ENCODE measurements at regions not wholly inside any gene's neighbourhood (a gene's known extent, or its start where the extent isn't known, plus 50 kb on each side); places are given as distances from the start of the nearest gene placed in this dataset.

GRCh38 chr18:65269375-65269774 is 481.4 kb upstream of the CDH7 start:
- no peak overlapping the region for H3K4me2 ChIP-seq (ENCODE audit: extremely low read depth, insufficient read depth, low read length)
- H3K36me3 ChIP-seq (ENCODE audit: control insufficient read depth, insufficient read depth, low read length): no peaks in the 10 kb centered on the region
- no peaks in the 10 kb centered on the region for H3K9me3 ChIP-seq (ENCODE audit: control insufficient read depth, insufficient read depth, low read depth, low read length)
- H3K4me1 ChIP-seq (ENCODE audit: control insufficient read depth, extremely low read depth, insufficient read depth, low read length): no peaks in the 10 kb centered on the region
- no peak overlapping the region for H2AFZ ChIP-seq (ENCODE audit: low read length)
- no peaks in the 10 kb centered on the region for H4K20me1 ChIP-seq (ENCODE audit: control insufficient read depth, extremely low read depth, insufficient read depth, low read length)
- H3K9ac ChIP-seq (ENCODE audit: insufficient read depth, low read length): no peak overlapping the region
- H3K27me3 ChIP-seq (ENCODE audit: control insufficient read depth, insufficient read depth, low read length): no peaks in the 10 kb centered on the region
- H3K79me2 ChIP-seq (ENCODE audit: control insufficient read depth, insufficient read depth, low read length): no peaks in the 10 kb centered on the region
- no peak for DNase-seq (ENCODE audit: low read depth in 2 of 2)
- TF ChIP-seq EZH2 (IDR thresholded peaks at IDR 0.05; ENCODE audit: low read length, missing control alignments): no peak
- TF ChIP-seq CTCF (conservative IDR thresholded peaks at IDR 0.05 in 1 of 2, IDR thresholded peaks at IDR 0.05 in 1 of 2; ENCODE audit: low read depth in 1 of 2, low read length in 2 of 2): no peak
- no peak overlapping the region for H3K4me3 ChIP-seq (replicated peaks in 1 of 4; ENCODE audit: control extremely low read depth in 1 of 4, insufficient read depth in 1 of 4, low read depth in 3 of 4, low read length in 4 of 4)
- no peak overlapping the region for H3K27ac ChIP-seq (ENCODE audit: insufficient read depth, low read length)

DNA sequence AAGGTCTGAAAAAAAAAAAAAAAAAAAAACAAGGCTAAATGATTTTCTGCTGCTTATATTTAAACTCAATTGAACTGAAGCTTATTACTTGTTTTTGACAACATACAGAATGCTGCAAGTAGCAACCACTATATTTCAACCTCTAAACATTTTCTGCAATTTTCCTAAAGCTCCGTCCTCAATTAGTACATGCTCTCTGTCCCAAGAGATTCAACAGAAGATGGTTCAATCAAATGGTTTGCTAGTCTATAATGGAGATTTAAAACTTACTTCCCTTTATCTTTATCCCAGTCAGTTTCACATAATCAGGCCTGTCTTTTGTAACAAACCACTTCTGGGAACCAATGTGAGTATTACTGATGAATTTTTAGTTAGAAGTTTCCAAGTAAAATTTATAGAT is 485.1 kb upstream of the CDH7 start:
- Histone ChIP-seq H3K4me1 (ENCODE audit: control insufficient read depth, extremely low read depth, insufficient read depth, low read length) (no peaks in the 10 kb centered on the region), H4K20me1 (ENCODE audit: control insufficient read depth, extremely low read depth, insufficient read depth, low read length) (no peaks in the 10 kb centered on the region), H3K9me3 (ENCODE audit: control insufficient read depth, insufficient read depth, low read depth, low read length) (no peaks in the 10 kb centered on the region), H2AFZ (ENCODE audit: low read length) (no peak overlapping the region), H3K9ac (ENCODE audit: insufficient read depth, low read length) (no peak overlapping the region), H3K4me2 (ENCODE audit: extremely low read depth, insufficient read depth, low read length) (no peak overlapping the region), H3K36me3 (ENCODE audit: control insufficient read depth, insufficient read depth, low read length) (no peaks in the 10 kb centered on the region), H3K79me2 (ENCODE audit: control insufficient read depth, insufficient read depth, low read length) (no peaks in the 10 kb centered on the region), H3K4me3 (replicated peaks in 1 of 4; ENCODE audit: control extremely low read depth in 1 of 4, insufficient read depth in 1 of 4, low read depth in 3 of 4, low read length in 4 of 4) (no peak overlapping the region), H3K27me3 (ENCODE audit: control insufficient read depth, insufficient read depth, low read length) (no peaks in the 10 kb centered on the region), H3K27ac (ENCODE audit: insufficient read depth, low read length) (no peak overlapping the region)
- DNase-seq (ENCODE audit: low read depth in 2 of 2): no peak
- TF ChIP-seq CTCF (conservative IDR thresholded peaks at IDR 0.05 in 1 of 2, IDR thresholded peaks at IDR 0.05 in 1 of 2; ENCODE audit: low read depth in 1 of 2, low read length in 2 of 2) (no peak), EZH2 (IDR thresholded peaks at IDR 0.05; ENCODE audit: low read length, missing control alignments) (no peak)

DNA sequence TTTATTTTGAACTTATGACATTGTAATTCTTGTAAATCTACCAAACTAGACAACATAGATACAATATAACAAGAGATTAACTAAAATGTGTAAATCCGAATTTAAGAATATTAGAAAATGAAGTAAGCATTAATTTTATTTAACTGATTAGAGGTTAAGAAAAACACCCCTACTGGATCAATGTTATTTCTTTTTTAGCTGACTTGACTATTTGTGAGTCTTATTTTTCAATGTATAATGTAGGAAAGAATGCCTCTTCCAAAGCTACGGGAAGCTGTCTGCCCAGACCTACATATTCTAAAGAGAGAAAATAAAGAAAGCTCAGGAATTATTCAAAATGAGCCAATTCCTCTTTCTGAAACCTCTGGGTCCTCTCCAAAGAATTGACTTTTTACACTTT is 490.8 kb upstream of the CDH7 start:
- Histone ChIP-seq H3K9me3 (ENCODE audit: control insufficient read depth, insufficient read depth, low read depth, low read length) (no peaks in the 10 kb centered on the region), H4K20me1 (ENCODE audit: control insufficient read depth, extremely low read depth, insufficient read depth, low read length) (no peaks in the 10 kb centered on the region), H3K9ac (ENCODE audit: insufficient read depth, low read length) (no peak overlapping the region), H3K27me3 (ENCODE audit: control insufficient read depth, insufficient read depth, low read length) (no peaks in the 10 kb centered on the region), H2AFZ (ENCODE audit: low read length) (no peak overlapping the region), H3K4me3 (replicated peaks in 1 of 4; ENCODE audit: control extremely low read depth in 1 of 4, insufficient read depth in 1 of 4, low read depth in 3 of 4, low read length in 4 of 4) (no peak overlapping the region), H3K79me2 (ENCODE audit: control insufficient read depth, insufficient read depth, low read length) (no peaks in the 10 kb centered on the region), H3K4me1 (ENCODE audit: control insufficient read depth, extremely low read depth, insufficient read depth, low read length) (no peaks in the 10 kb centered on the region), H3K27ac (ENCODE audit: insufficient read depth, low read length) (no peak overlapping the region), H3K4me2 (ENCODE audit: extremely low read depth, insufficient read depth, low read length) (no peak overlapping the region), H3K36me3 (ENCODE audit: control insufficient read depth, insufficient read depth, low read length) (no peaks in the 10 kb centered on the region)
- no peak for TF ChIP-seq CTCF (conservative IDR thresholded peaks at IDR 0.05 in 1 of 2, IDR thresholded peaks at IDR 0.05 in 1 of 2; ENCODE audit: low read depth in 1 of 2, low read length in 2 of 2)
- no peak for TF ChIP-seq EZH2 (IDR thresholded peaks at IDR 0.05; ENCODE audit: low read length, missing control alignments)
- no peak for DNase-seq (ENCODE audit: low read depth in 2 of 2)

Data from fibroblast of lung (primary cell).